ENCODE measurements at regions not wholly inside any gene's neighbourhood (a gene's known extent, or its start where the extent isn't known, plus 50 kb on each side); places are given as distances from the start of the nearest gene placed in this dataset.

GRCh38 chr6:4351520-4352321 lies 216.3 kb upstream of the ECI2 start:
- no peaks in the 10 kb centered on the region for H3K27me3 Mint-ChIP-seq
- H3K4me1 Mint-ChIP-seq, result no peaks in the 10 kb centered on the region
- H3K27ac Mint-ChIP-seq, result no peak overlapping the region
- no peaks in the 10 kb centered on the region for H3K36me3 Mint-ChIP-seq
- no peak overlapping the region for H3K4me3 Mint-ChIP-seq
- no peaks in the 10 kb centered on the region for H3K9me3 Mint-ChIP-seq

DNA sequence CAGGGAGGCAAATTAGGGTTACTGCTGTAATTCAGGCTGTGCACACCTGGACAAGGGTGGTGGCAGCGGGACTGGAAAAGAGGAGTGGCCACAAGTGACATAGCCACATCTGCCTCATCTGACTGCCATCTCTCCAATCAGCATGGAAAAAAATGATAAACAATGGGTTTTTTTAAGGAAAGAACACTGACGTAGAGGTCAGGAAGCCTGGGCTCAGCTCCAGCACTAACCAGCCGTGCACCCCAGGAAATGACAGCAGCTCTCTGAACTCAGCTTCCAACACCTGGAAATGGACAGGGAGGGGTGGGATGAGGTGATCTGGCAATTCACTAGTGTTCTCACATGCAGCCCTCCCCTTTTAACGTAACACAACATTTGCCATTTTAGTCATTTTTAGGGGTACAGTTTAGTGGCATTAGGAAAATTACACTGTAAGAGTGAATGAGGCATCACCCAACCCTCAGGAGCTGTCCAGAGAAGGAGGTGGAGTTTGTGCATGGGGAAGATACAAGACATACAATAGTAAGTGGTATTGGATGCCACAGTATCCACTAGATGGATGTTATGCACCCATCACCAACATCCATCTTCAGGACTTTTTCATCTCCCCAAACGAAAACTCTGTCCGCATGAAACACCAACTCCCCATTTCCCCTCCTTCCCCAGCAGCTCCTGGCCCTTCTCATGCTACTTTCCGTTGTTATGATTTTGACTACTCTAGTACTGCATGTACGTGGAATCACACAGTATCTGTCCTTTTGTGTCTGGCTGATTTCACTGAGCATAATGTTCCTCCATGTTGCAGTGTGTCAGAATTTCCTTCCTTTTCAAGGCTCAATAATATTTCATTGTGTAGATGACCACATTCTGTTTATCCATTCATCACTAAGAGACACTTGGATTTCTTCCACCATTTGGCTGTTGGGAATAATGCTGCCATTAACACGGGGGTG lies 215.5 kb upstream of the ECI2 start:
- Mint-ChIP-seq H3K4me3 (no peak overlapping the region), H3K27ac (no peak overlapping the region), H3K9me3 (no peaks in the 10 kb centered on the region), H3K36me3 (no peaks in the 10 kb centered on the region), H3K4me1 (no peaks in the 10 kb centered on the region), H3K27me3 (no peaks in the 10 kb centered on the region)

- Mint-ChIP-seq H3K9me3 (no peaks in the 10 kb centered on the region), H3K4me3 (no peak overlapping the region), H3K4me1 (no peaks in the 10 kb centered on the region), H3K27me3 (no peaks in the 10 kb centered on the region), H3K36me3 (no peaks in the 10 kb centered on the region), H3K27ac (no peak overlapping the region)
Observed at GRCh38 chr6:4349931-4350330, 214.6 kb upstream of the ECI2 start.

DNA sequence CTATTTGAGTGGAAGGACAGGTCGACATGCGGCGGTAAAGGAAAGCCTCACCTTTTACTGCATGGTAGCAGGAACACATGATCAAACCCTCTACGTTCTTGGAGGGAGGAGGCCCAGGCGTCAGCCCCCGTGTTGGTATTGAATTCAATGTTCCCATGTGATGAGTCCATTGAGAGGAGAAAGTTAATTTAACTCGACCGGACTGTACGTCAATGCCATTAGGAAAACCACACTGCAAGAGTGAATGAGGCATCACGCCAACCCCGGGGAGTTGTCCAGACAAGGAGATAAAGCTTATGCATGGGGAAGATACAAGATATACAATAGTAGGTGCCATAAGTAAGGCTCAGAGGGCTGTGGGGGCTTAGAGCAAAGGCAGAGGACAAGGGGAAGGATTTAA lies 213.9 kb upstream of the ECI2 start:
- Mint-ChIP-seq H3K9me3 (no peaks in the 10 kb centered on the region), H3K36me3 (no peaks in the 10 kb centered on the region), H3K27me3 (no peaks in the 10 kb centered on the region), H3K4me1 (no peaks in the 10 kb centered on the region), H3K27ac (no peak overlapping the region), H3K4me3 (no peak overlapping the region)

DNA sequence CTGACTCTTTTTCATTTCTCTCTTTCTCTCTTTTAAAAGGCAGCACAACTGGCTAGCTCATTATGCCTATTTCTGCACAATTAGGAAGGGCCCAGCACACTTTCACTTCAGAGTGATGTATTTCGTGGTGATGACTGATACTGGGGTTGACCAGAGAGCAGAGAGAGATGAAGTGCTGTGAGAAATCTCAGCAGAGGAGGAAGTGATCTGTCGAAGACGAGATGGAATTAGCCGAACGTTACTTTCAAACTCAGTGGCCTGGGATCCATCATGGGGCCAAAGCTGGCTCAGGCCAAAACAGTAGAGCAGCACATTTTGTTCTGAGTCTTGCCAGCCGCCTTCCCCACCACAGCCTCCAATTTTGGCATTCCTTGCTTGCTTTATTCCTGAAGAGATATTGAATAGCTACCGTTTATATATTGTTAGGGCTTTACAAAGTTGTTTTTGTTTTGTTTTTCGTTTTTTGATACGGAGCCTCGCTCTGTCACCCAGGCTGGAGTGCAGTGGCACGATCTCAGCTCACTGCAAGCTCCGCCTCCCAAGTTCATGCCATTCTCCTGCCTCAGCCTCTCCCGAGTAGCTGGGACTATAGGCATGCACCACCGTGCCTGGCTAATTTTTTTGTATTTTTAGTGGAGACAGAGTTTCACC lies 213.2 kb upstream of the ECI2 start:
- Mint-ChIP-seq H3K4me3 (no peak overlapping the region), H3K27ac (no peak overlapping the region), H3K4me1 (no peaks in the 10 kb centered on the region), H3K9me3 (no peaks in the 10 kb centered on the region), H3K27me3 (no peaks in the 10 kb centered on the region), H3K36me3 (no peaks in the 10 kb centered on the region)

- Mint-ChIP-seq H3K36me3 (no peaks in the 10 kb centered on the region), H3K4me3 (no peak overlapping the region), H3K4me1 (no peaks in the 10 kb centered on the region), H3K27me3 (no peaks in the 10 kb centered on the region), H3K9me3 (no peaks in the 10 kb centered on the region), H3K27ac (no peak overlapping the region)
Observed at GRCh38 chr6:4347877-4348276, 212.5 kb upstream of the ECI2 start.

DNA sequence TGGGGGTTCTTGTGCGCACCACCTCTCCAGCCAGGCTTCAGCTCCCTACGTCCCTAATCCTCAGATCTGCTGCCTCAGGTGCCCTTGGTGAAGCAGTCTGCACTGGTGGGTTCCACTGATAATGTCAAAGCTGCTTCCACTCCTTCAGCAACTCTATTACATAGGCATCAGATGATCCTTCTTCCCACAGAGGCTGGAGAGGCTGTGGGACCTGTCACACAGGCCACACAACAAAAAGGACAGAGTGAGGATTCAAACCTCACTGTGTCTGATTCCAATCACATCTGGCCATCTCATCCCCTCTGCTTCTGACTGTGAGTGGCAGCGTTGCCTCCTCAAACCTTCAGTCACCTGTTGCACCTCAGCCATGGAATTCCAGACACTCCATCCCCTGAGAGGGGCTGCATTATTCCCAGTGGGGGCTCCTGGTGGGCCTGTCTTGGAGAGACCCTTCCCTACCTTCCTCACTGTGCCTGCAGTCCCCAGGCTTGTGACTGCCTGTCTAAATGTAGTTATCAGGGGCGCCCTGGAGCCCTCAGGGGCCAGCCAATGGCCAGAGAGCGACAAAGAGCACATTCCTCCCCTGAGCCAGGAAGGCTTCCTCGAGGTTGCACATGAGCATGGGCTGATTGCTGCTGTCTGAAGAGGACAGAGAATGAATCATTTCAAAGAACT lies 211.4 kb upstream of the ECI2 start:
- Mint-ChIP-seq H3K36me3 (no peaks in the 10 kb centered on the region), H3K27me3 (no peaks in the 10 kb centered on the region), H3K4me3 (no peak overlapping the region), H3K9me3 (no peaks in the 10 kb centered on the region), H3K4me1 (no peaks in the 10 kb centered on the region), H3K27ac (no peak overlapping the region)

GRCh38 chr6:4345543-4345942 lies 210.2 kb upstream of the ECI2 start:
- no peaks in the 10 kb centered on the region for H3K4me1 Mint-ChIP-seq
- no peaks in the 10 kb centered on the region for H3K9me3 Mint-ChIP-seq
- no peaks in the 10 kb centered on the region for H3K36me3 Mint-ChIP-seq
- H3K27me3 Mint-ChIP-seq, result peaks cover 8% of the 10 kb centered on the region
- H3K4me3 Mint-ChIP-seq, result no peak overlapping the region
- no peak overlapping the region for H3K27ac Mint-ChIP-seq

DNA sequence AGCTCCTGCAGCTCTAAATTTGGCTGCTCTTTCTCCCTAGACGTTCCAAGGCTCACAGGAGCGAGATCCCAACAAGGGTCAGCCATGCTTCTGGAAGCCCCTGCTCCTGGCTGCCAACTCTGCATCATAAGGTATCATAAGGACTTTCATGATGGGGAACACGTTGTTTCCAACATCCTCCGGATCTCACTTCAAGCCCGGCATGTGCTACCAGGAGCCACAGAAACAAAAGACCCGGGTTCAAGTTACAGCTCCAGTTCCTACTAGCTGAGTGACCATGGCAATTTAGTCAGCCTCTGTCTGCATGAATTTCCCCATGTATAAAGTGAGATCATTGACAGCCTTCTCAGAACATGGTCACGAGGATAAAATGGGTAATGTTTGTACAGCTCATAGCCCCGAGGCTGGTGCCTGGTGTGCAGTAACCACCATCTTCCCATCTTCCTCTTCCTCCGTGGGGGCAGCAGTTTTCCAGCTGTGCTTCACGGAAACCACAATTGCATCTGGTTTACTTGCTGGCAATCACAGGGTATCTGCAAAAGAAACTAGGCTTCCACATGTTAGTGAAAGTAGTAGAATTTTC lies 209.0 kb upstream of the ECI2 start:
- no peak overlapping the region for H3K4me3 Mint-ChIP-seq
- H3K4me1 Mint-ChIP-seq, result no peaks in the 10 kb centered on the region
- peaks cover 12% of the 10 kb centered on the region for H3K27me3 Mint-ChIP-seq
- H3K36me3 Mint-ChIP-seq, result no peaks in the 10 kb centered on the region
- H3K27ac Mint-ChIP-seq, result no peak overlapping the region
- H3K9me3 Mint-ChIP-seq, result no peaks in the 10 kb centered on the region

DNA sequence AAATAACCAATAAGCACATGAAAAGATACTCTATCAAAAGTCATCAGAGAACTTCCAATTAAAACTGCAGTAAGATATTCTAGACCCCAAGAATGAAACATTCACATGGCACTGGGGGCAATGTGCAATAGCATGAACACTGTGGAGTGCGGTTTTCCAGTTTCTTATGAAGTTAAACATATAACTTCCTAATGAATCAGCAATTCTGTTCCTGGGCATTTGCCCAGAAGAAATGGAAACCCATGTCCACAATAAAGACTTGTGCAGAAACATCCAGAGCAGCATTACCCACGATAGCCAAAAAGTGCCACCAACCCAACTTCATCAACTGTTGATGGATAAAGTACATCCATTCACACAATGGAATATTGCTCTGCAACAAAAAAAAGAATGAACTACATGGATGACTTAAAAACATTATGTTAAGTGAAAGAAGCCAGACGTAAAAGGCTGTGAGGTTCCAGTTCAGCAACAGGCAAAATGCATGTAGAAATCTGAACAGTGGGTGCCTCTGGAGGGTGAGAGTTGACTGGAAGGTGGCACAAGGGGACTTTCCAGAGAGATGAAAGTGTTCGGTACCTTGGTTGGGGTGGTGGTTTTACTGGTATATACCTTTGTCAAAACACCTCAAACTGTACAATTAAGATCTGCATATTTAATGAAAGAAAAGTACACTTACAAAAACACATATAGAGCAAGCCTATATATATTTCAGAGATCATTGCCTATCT lies 207.2 kb upstream of the ECI2 start:
- Mint-ChIP-seq H3K4me1 (no peaks in the 10 kb centered on the region), H3K9me3 (no peaks in the 10 kb centered on the region), H3K36me3 (no peaks in the 10 kb centered on the region), H3K4me3 (no peak overlapping the region), H3K27me3 (peaks cover 15% of the 10 kb centered on the region), H3K27ac (no peak overlapping the region)

DNA sequence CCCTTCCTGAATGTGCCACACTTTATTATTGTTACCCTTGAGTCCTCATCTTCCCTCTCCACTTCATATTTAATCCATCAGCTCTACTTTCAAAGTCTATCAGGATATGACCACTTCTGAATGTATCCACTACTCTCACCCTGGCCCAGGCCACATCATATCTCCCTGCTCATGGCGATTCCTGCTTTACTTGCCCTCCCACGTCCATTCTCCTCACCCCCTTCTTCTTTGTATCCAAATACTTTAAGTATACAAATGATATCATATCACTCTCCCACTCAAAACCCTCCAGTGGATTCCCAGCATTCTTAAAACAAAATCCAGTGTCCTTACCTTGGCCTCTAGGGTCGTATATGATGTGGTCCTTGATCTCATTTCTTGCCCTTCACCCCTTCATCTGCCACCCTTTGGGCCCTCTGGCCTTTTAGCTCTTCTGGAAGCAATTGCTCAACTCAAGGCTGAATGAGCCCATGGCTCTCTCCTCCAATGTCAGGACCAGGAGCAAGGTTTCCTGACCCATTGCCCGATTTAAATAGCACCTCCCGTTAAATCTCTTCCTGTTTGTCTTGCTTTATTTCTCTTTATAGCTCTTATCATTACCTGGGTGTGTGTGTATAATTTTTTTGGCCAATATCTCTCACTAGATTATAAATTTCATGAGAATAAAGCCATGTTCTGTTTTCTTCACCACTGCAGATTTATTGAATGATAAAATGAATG lies 205.9 kb upstream of the ECI2 start:
- Mint-ChIP-seq H3K4me1 (no peaks in the 10 kb centered on the region), H3K9me3 (no peaks in the 10 kb centered on the region), H3K36me3 (no peaks in the 10 kb centered on the region), H3K4me3 (no peak overlapping the region), H3K27me3 (peaks cover 15% of the 10 kb centered on the region), H3K27ac (no peak overlapping the region)

DNA sequence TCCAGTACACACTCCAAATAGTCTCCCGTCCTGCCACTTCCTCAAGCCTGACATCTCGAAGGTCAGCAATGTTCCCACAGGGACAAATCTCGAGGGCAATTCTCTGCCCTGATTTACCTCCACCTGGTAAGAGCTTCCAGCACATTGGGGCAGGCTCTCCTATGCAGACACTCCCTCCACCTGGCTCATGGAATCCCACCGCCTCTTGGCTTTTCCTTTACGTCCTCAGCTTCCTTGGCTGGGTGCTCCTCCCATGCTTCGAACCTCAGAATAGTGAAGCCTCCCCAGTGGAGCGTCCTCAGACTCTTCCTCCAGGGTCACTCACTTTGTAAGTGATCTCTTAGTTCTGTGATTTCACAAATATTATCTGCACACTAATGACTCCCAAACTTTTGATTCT lies 205.2 kb upstream of the ECI2 start:
- Mint-ChIP-seq H3K4me3 (no peak overlapping the region), H3K4me1 (no peaks in the 10 kb centered on the region), H3K36me3 (no peaks in the 10 kb centered on the region), H3K27ac (no peak overlapping the region), H3K9me3 (no peaks in the 10 kb centered on the region), H3K27me3 (peaks cover 16% of the 10 kb centered on the region)

DNA sequence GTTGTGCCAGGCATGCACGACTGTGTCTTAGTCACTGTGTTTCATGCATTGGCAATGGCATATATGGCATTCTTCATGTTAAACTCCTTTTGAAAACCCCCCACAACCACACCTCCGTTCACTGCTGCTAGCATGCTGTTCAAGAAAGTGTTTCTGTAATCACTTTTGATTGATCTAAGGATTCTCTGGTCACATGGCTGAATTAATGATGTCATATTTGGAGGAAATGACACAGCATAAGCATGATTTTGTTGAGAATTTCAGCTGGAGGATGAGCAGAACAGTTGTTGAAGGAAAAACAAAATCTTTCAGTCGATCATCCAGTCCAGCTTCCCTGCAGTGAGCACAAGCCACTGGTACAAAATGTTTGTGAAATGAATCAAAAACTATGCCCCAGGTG lies 203.5 kb upstream of the ECI2 start:
- no peak overlapping the region for H3K27ac Mint-ChIP-seq
- H3K36me3 Mint-ChIP-seq, result no peaks in the 10 kb centered on the region
- no peaks in the 10 kb centered on the region for H3K9me3 Mint-ChIP-seq
- H3K4me3 Mint-ChIP-seq, result no peak overlapping the region
- no peaks in the 10 kb centered on the region for H3K4me1 Mint-ChIP-seq
- H3K27me3 Mint-ChIP-seq, result peaks cover 18% of the 10 kb centered on the region

DNA sequence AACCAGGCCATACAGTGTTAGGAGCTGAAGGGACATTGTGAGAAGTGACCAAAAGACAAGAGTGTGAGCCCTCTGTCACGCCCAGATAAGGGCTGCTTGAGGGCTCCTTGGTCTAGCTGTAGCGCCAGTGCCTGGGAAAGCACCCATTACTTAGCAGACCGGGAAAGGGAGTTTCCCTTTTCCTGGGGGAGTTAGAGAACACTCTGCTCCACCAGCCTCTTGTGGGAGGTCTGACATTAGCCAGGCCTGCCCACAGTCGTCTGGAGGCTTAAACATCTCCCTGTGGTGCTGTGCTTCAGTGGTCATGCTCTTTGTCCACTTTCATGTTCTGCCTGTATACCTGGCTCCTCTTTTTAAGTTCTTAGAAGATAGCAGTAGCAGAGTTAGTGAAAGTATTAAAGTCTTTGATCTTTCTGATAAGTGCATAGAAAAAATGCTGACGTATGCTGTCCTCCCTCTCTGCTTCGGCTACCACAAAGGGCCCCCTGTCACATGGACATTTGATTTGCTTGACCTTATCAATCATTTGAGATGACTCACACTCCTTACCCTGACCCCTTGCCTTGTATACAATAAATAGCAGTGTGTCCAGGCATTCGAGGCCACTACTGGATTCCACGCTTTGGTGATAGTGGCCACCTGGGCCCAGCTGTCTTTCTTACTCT lies 201.5 kb upstream of the ECI2 start:
- Mint-ChIP-seq H3K27ac (no peak overlapping the region), H3K27me3 (peaks cover 18% of the 10 kb centered on the region), H3K9me3 (no peaks in the 10 kb centered on the region), H3K4me3 (no peak overlapping the region), H3K4me1 (no peaks in the 10 kb centered on the region), H3K36me3 (no peaks in the 10 kb centered on the region)
